ENCODE measurements at regions not wholly inside any gene's neighbourhood (a gene's known extent, or its start where the extent isn't known, plus 50 kb on each side); places are given as distances from the start of the nearest gene placed in this dataset.

GRCh38 chr3:30457081-30457480 lies 149.3 kb upstream of the TGFBR2 start (continued):
- no peak for TF ChIP-seq REST (IDR thresholded peaks at IDR 0.05; ENCODE audit: unreplicated experiment)

GRCh38 chr3:30457726-30458125 lies 148.7 kb upstream of the TGFBR2 start:
- H3K4me2 ChIP-seq: no peak overlapping the region
- no peak overlapping the region for H3K27ac ChIP-seq (ENCODE audit: low read depth)
- Mint-ChIP-seq H3K4me1 (peaks cover 4% of the 10 kb centered on the region; the same call in 1 of the 3 replicates), H3K4me3 (no peak overlapping the region), H3K36me3 (ENCODE audit: low read depth) (peaks cover 2% of the 10 kb centered on the region; the same call in 1 of the 3 replicates), H3K27me3 (ENCODE audit: insufficient read depth, low read depth, poor library complexity) (peaks cover 2% of the 10 kb centered on the region), H3K9me3 (0 out of 3 replicates have a peak, but pooled peaks cover 2% of the 10 kb centered on the region), H3K27ac (no peak overlapping the region)
- ATAC-seq (no peak), DNase-seq (ENCODE audit: low spot score) (no peak)
- no peaks in the 10 kb centered on the region for H3K27me3 ChIP-seq (ENCODE audit: insufficient read depth)
- H2AFZ ChIP-seq: no peak overlapping the region
- peaks cover 5% of the 10 kb centered on the region for H3K9me2 ChIP-seq (ENCODE audit: insufficient read depth)
- no peaks in the 10 kb centered on the region for H3K36me3 ChIP-seq (ENCODE audit: insufficient read depth)
- TF ChIP-seq REST (IDR thresholded peaks at IDR 0.05; ENCODE audit: unreplicated experiment): no peak
- TF ChIP-seq ZNF331 (CRISPR knock-in tag; IDR thresholded peaks at IDR 0.05; ENCODE audit: low read depth): no peak
- no peak for TF ChIP-seq ZNF114 (CRISPR knock-in tag; IDR thresholded peaks at IDR 0.05)
- TF ChIP-seq EZH2 (IDR thresholded peaks at IDR 0.05; ENCODE audit: low read depth, unreplicated experiment): no peak
- TF ChIP-seq ZNF462 (CRISPR knock-in tag; IDR thresholded peaks at IDR 0.05): no peak
- H3K79me2 ChIP-seq (replicated peaks; ENCODE audit: insufficient read depth): no peaks in the 10 kb centered on the region
- H3K4me3 ChIP-seq: no peak overlapping the region
- peaks cover 7% of the 10 kb centered on the region; the same call in 1 of the 2 replicates for H3K4me1 ChIP-seq (ENCODE audit: insufficient read depth)
- H3F3A ChIP-seq (replicated peaks; ENCODE audit: low read depth): no peaks in the 10 kb centered on the region
- H4K20me1 ChIP-seq (replicated peaks; ENCODE audit: insufficient read depth): no peaks in the 10 kb centered on the region

Measured in GM23338 (cell line).